Natural killer cell (primary cell): ENCODE measurements at regions not wholly inside any gene's neighbourhood (a gene's known extent, or its start where the extent isn't known, plus 50 kb on each side); places are given as distances from the start of the nearest gene placed in this dataset.
"Not testable (repeated sequence)": the region's sequence is repeated elsewhere in the genome, so short reads cannot be mapped to it uniquely, and the experiment has no call there.

Source experiments
- ATAC-seq, 3 donors: fragments of 150-1000 bp in 2 of 3; fragments of 200-7000 bp in 1 of 3; cut with Tn5 transposase; 1 replicate in 1 of 3; 2 replicates in 2 of 3; pipeline ENCODE4 v1.10.0; 2021; ENCODE audit warnings: mild to moderate bottlenecking in 2 of 3, moderate library complexity in 2 of 3
- DNase-seq, 2 donors: peaks; one replicate each; pipeline versions ENCODE4 v3.0.0 to v3.0.0-alpha.2; 2013 to 2021; ENCODE audit warnings: mixed read lengths in 1 of 2
- H3K27ac ChIP-seq: one replicate; pipeline ENCODE4 v1.5.1; 2013; ENCODE audit warnings: mild to moderate bottlenecking, low read length
- H3K27me3 ChIP-seq: one replicate; pipeline ENCODE4 v1.6.1; 2013; ENCODE audit warnings: low read length; ENCODE audit not compliant: control insufficient read depth, insufficient read depth
- H3K36me3 ChIP-seq: one replicate; pipeline ENCODE4 v1.6.1; 2013; ENCODE audit warnings: low read length; ENCODE audit not compliant: control insufficient read depth, insufficient read depth
- H3K4me1 ChIP-seq: one replicate; pipeline ENCODE4 v1.6.1; 2013; ENCODE audit warnings: low read length; ENCODE audit not compliant: control insufficient read depth, insufficient read depth
- H3K4me3 ChIP-seq: one replicate; pipeline ENCODE4 v1.5.1; 2013; ENCODE audit warnings: low read length
- H3K9me3 ChIP-seq: one replicate; pipeline ENCODE4 v1.6.1; 2013; ENCODE audit warnings: low read length; ENCODE audit not compliant: control insufficient read depth, insufficient read depth
- H3K27ac Mint-ChIP-seq, 2 donors: one replicate each; pipeline ENCODE4 v1.8.0; 2022; ENCODE audit warnings: mild to moderate bottlenecking in 2 of 2, mixed read lengths in 2 of 2, moderate library complexity in 1 of 2
- H3K27me3 Mint-ChIP-seq, 2 donors: one replicate each; pipeline ENCODE4 v1.8.0; 2022; ENCODE audit warnings: low read depth in 2 of 2, mixed read lengths in 2 of 2
- H3K36me3 Mint-ChIP-seq: one replicate; pipeline ENCODE4 v1.8.0; 2022; ENCODE audit warnings: mixed read lengths
- H3K4me1 Mint-ChIP-seq, 2 donors: one replicate each; pipeline ENCODE4 v1.8.0; 2022; ENCODE audit warnings: mixed read lengths in 2 of 2
- H3K4me3 Mint-ChIP-seq: one replicate; pipeline ENCODE4 v1.8.0; 2022; ENCODE audit warnings: mild to moderate bottlenecking, moderate library complexity, mixed read lengths
- H3K9me3 Mint-ChIP-seq, 2 donors: one replicate each; pipeline ENCODE4 v1.8.0; 2022; ENCODE audit warnings: mixed read lengths in 2 of 2
- CTCF ChIP-seq: fragments of 200-600 bp; IDR thresholded peaks from one replicate; pipeline ENCODE4 v1.8.0; 2022; ENCODE audit warnings: antibody characterized with exemption
- WGBS: methylation state at CpG from one replicate; pipeline ENCODE4 v1.1.7; 2013; ENCODE audit warnings: missing lambda C conversion rate; ENCODE audit not compliant: insufficient coverage; 5-methylcytosine and 5-hydroxymethylcytosine counted together
- intact Hi-C: fragments of 100-400 bp; cut with micrococcal nuclease; formaldehyde crosslinking; loops from one replicate; pipeline ENCODE4 v1.14.2; 2022

GRCh38 chr15:31438601-31439265 is 112.1 kb downstream of the KLF13 start:
- Mint-ChIP-seq H3K9me3 (no peaks in the 10 kb centered on the region), H3K27me3 (no peaks in the 10 kb centered on the region), H3K27ac (peak overlapping the region; percentile 98 to 100), H3K4me1 (peaks cover 62 to 86% of the 10 kb centered on the region in 2 donors), H3K36me3 (no peaks in the 10 kb centered on the region), H3K4me3 (peak overlapping the region; percentile 55)
- DNase-seq (peak in 1 of 2 donors; percentile 20), ATAC-seq (no peak)
- H3K36me3 ChIP-seq: no peaks in the 10 kb centered on the region
- H3K4me3 ChIP-seq: no peak overlapping the region
- TF ChIP-seq CTCF: no peak
- H3K4me1 ChIP-seq: peaks cover 80% of the 10 kb centered on the region
- intact Hi-C loops: loop anchor here (5.0 kb wide), 2 partner anchors 34 to 49 kb away; no protein-coding TSS in a partner anchor
- no peaks in the 10 kb centered on the region for H3K27me3 ChIP-seq
- peak overlapping the region; percentile 95 for H3K27ac ChIP-seq
- WGBS: 96% methylated on average over 10 of the region's 10 CpGs
- H3K9me3 ChIP-seq: no peaks in the 10 kb centered on the region

- Histone ChIP-seq H3K36me3 (no peaks in the 10 kb centered on the region), H3K27ac (no peak overlapping the region), H3K27me3 (no peaks in the 10 kb centered on the region), H3K4me1 (peaks cover 80% of the 10 kb centered on the region), H3K4me3 (no peak overlapping the region), H3K9me3 (no peaks in the 10 kb centered on the region)
- 70% methylated on average over 10 of the region's 10 CpGs for WGBS
- no peaks in the 10 kb centered on the region for H3K27me3 Mint-ChIP-seq
- intact Hi-C loops: loop anchor here (5.0 kb wide), 2 partner anchors 33 to 48 kb away; no protein-coding TSS in a partner anchor
- peaks cover 60 to 86% of the 10 kb centered on the region in 2 donors for H3K4me1 Mint-ChIP-seq
- H3K9me3 Mint-ChIP-seq: no peaks in the 10 kb centered on the region
- peak overlapping the region; percentile 98 to 100 for H3K27ac Mint-ChIP-seq
- ATAC-seq: no peak
- peak in 1 of 2 donors; percentile 52 for DNase-seq
- H3K4me3 Mint-ChIP-seq: peak overlapping the region; percentile 55
- H3K36me3 Mint-ChIP-seq: no peaks in the 10 kb centered on the region
- TF ChIP-seq CTCF: no peak
Measured at GRCh38 chr15:31439328-31439727, 112.7 kb downstream of the KLF13 start.

GRCh38 chr15:31440216-31440615 is 113.6 kb downstream of the KLF13 start:
- H3K9me3 ChIP-seq, H3K36me3 ChIP-seq, H3K9me3 Mint-ChIP-seq, H3K27me3 Mint-ChIP-seq, intact Hi-C loops, H3K27me3 ChIP-seq, ATAC-seq, H3K36me3 Mint-ChIP-seq, DNase-seq: not testable (repeated sequence)
- peak overlapping the region; percentile 85 for H3K4me3 Mint-ChIP-seq
- Histone ChIP-seq H3K4me1 (peaks cover 71% of the 10 kb centered on the region), H3K27ac (peak overlapping the region; percentile 67), H3K4me3 (peak overlapping the region; percentile 36)
- WGBS: 94% methylated on average over 19 of the region's 20 CpGs
- H3K4me1 Mint-ChIP-seq: peaks cover 51 to 77% of the 10 kb centered on the region in 2 donors
- H3K27ac Mint-ChIP-seq: peak overlapping the region; percentile 84 to 100

- ATAC-seq (peak; percentile 55 to 66 (median 60)), DNase-seq (peak; percentile 53)
- no peaks in the 10 kb centered on the region for H3K27me3 ChIP-seq
- H3K4me3 Mint-ChIP-seq: peak overlapping the region; percentile 85
- H3K9me3 ChIP-seq: no peaks in the 10 kb centered on the region
- H3K27ac ChIP-seq: peak overlapping the region; percentile 67
- 3% methylated on average over 56 of the region's 56 CpGs for WGBS
- H3K36me3 ChIP-seq: no peaks in the 10 kb centered on the region
- H3K36me3 Mint-ChIP-seq: no peaks in the 10 kb centered on the region
- no peaks in the 10 kb centered on the region for H3K27me3 Mint-ChIP-seq
- H3K9me3 Mint-ChIP-seq: no peaks in the 10 kb centered on the region
- intact Hi-C loops: no loop called here
- TF ChIP-seq CTCF: no peak
- peaks cover 45 to 70% of the 10 kb centered on the region in 2 donors for H3K4me1 Mint-ChIP-seq
- peak overlapping the region; percentile 36 for H3K4me3 ChIP-seq
- peak overlapping the region; percentile 83 to 84 for H3K27ac Mint-ChIP-seq
- H3K4me1 ChIP-seq: peaks cover 65% of the 10 kb centered on the region
Measured at GRCh38 chr15:31440754-31441311, 114.2 kb downstream of the KLF13 start.
